ENCODE measurements at regions not wholly inside any gene's neighbourhood (a gene's known extent, or its start where the extent isn't known, plus 50 kb on each side); places are given as distances from the start of the nearest gene placed in this dataset.

DNA sequence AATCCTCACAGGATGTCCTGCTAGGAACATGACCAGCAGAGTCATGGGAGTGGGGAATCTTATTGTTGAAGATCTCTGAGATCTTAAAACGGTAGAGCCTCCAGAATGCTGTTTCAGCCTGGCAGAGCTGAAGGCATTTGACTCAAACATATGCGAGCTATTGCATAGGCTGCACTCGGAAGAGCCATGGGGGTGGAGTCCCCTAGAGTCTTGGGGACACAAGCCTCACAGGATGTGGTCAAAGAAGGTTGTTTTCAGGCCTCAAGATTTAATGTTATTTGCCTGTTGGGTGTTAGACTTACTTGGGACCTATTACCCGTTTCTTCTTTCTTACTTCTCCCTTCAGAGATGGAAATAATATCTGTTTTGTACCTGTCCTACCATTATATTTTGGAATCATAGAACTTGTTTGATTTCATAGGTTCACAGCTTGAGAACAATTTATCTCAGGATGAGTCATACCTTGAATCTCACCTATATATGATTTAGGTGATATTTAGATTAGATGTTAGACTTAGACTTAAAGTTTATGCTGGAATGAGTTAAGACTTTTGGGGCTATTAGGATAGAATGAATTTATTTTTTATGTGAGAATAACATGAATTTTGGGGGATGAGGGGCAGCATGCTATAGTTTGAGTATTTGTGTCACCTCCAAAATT lies 172.2 kb upstream of the ATP2B1 start:
- no peaks in the 10 kb centered on the region for H3K36me3 Mint-ChIP-seq (ENCODE audit: low read depth)
- H3K4me3 Mint-ChIP-seq: no peak overlapping the region
- TF ChIP-seq, protein P1, sequence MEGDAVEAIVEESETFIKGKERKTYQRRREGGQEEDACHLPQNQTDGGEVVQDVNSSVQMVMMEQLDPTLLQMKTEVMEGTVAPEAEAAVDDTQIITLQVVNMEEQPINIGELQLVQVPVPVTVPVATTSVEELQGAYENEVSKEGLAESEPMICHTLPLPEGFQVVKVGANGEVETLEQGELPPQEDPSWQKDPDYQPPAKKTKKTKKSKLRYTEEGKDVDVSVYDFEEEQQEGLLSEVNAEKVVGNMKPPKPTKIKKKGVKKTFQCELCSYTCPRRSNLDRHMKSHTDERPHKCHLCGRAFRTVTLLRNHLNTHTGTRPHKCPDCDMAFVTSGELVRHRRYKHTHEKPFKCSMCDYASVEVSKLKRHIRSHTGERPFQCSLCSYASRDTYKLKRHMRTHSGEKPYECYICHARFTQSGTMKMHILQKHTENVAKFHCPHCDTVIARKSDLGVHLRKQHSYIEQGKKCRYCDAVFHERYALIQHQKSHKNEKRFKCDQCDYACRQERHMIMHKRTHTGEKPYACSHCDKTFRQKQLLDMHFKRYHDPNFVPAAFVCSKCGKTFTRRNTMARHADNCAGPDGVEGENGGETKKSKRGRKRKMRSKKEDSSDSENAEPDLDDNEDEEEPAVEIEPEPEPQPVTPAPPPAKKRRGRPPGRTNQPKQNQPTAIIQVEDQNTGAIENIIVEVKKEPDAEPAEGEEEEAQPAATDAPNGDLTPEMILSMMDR (IDR thresholded peaks at IDR 0.05; ENCODE audit: unreplicated experiment in 3 of 3): no peak
- H3K4me1 Mint-ChIP-seq: peaks cover 54% of the 10 kb centered on the region
- H3K9me3 Mint-ChIP-seq: no peaks in the 10 kb centered on the region
- no peaks in the 10 kb centered on the region for H3K27me3 Mint-ChIP-seq (ENCODE audit: low read depth)
- no peak overlapping the region for H3K27ac Mint-ChIP-seq

DNA sequence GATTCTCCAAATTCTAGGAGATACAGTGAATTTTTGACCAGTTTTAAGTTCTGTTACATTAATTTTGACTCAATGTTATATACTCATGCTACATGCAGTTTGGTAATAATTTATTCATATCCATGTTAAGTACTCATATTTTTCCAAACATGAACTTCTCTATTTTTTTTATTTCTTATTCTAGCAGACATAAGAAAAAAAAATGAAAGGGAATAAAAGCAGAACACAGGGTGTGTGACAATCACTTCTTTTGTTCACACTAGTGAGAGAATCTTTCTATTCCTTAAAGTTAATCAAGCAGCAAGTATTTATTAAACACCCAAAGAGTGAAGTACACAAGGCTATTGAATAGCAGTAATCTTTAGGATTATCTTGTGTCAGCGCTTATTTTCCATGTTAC lies 171.1 kb upstream of the ATP2B1 start:
- TF ChIP-seq, protein P1 (IDR thresholded peaks at IDR 0.05; ENCODE audit: unreplicated experiment in 3 of 3): no peak
- no peak overlapping the region for H3K27ac Mint-ChIP-seq
- H3K4me1 Mint-ChIP-seq: peaks cover 49% of the 10 kb centered on the region
- H3K4me3 Mint-ChIP-seq: no peak overlapping the region
- no peaks in the 10 kb centered on the region for H3K36me3 Mint-ChIP-seq (ENCODE audit: low read depth)
- H3K9me3 Mint-ChIP-seq: no peaks in the 10 kb centered on the region
- H3K27me3 Mint-ChIP-seq (ENCODE audit: low read depth): no peaks in the 10 kb centered on the region

DNA sequence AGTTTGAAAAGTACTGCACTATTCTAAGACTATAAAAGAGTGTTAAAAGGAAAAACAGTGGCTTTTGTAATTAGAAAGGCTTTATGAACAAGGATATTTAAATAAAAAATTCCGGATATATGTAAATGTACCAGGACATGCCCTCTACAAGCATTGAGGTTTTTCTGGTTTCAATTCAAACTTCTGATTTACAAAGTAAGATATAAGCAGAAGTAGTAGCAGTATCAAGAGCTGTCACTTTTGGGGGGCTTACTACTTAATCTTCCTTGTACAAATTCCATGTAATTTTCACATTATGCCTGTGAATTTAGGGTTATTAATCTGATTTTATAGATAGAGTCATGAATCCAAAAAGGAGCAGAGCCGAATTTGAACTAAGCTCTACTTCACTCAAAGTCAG lies 170.3 kb upstream of the ATP2B1 start:
- TF ChIP-seq, protein P1 (IDR thresholded peaks at IDR 0.05; ENCODE audit: unreplicated experiment in 3 of 3): no peak
- H3K27me3 Mint-ChIP-seq (ENCODE audit: low read depth): no peaks in the 10 kb centered on the region
- H3K4me1 Mint-ChIP-seq: peaks cover 48% of the 10 kb centered on the region
- peak overlapping the region; percentile 45 to 76 (median 73) for H3K27ac Mint-ChIP-seq
- no peak overlapping the region for H3K4me3 Mint-ChIP-seq
- no peaks in the 10 kb centered on the region for H3K36me3 Mint-ChIP-seq (ENCODE audit: low read depth)
- H3K9me3 Mint-ChIP-seq: no peaks in the 10 kb centered on the region

DNA sequence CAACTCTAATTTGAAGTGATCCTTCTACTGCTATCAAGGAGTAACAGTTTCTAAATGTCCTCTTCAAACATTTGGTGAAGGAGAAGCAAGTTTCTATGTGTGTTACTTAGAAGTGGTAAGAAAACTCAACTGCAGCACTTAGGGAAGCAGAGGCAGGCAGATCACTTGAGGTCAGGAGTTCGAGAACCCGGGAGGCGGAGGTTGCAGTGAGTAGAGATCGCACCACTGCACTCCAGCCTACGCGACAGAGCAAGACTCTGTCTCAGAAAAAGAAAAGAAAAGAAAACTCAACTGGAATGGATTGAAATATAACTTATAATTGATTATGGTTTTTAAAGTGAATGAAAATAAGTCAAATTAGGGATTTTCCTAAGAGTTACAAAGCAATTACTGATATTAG lies 169.7 kb upstream of the ATP2B1 start:
- Mint-ChIP-seq H3K36me3 (ENCODE audit: low read depth) (no peaks in the 10 kb centered on the region), H3K27me3 (ENCODE audit: low read depth) (no peaks in the 10 kb centered on the region), H3K27ac (peak overlapping the region; percentile 62 to 76 (median 73)), H3K4me1 (peaks cover 47% of the 10 kb centered on the region), H3K9me3 (no peaks in the 10 kb centered on the region), H3K4me3 (no peak overlapping the region)
- TF ChIP-seq, protein P1 (IDR thresholded peaks at IDR 0.05; ENCODE audit: unreplicated experiment in 3 of 3): no peak

DNA sequence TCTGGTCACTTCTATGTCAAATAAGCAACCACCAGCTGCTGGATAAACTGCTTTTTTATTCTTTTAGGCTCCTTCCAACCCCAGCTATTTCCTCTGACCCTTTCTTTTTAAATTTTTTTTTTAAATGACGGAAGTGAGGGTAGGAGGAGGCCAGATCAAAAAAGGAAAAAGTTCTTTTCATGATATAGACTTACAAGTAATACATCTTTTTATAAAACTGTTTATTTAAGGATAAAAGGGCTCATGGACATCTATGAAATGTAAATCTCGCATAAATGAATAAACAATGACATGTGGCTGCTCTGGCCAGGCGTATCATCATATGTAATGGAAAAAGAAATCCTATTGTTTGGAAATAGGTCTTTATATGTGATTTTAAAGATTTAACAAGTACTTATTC lies 169.0 kb upstream of the ATP2B1 start:
- Mint-ChIP-seq H3K4me1 (peaks cover 46% of the 10 kb centered on the region), H3K4me3 (no peak overlapping the region), H3K27me3 (ENCODE audit: low read depth) (no peaks in the 10 kb centered on the region), H3K27ac (peak overlapping the region; percentile 37 to 73 (median 60)), H3K9me3 (no peaks in the 10 kb centered on the region), H3K36me3 (ENCODE audit: low read depth) (no peaks in the 10 kb centered on the region)
- TF ChIP-seq, protein P1 (IDR thresholded peaks at IDR 0.05; ENCODE audit: unreplicated experiment in 3 of 3): no peak

DNA sequence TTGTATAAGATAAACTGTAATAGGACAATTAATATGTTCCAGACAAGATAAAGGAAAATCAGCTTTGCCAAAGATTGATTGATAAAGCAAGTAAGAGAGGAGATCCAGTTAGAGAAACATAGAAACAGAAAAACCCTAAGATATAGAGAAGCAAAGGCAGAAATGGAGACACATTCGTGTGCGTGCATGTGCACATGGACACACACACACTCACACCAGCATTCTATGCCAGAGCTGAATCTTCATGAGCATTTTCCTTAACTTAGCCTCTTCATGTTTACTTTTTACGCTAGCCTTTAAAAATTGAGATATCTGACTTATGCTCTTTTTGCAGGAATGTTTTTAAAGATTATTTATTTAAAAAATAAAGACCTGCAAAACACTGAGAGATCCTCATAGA lies 168.5 kb upstream of the ATP2B1 start:
- no peaks in the 10 kb centered on the region for H3K36me3 Mint-ChIP-seq (ENCODE audit: low read depth)

More for the DNA sequence above, 168.5 kb upstream of the ATP2B1 start:
- TF ChIP-seq, protein P1 (IDR thresholded peaks at IDR 0.05; ENCODE audit: unreplicated experiment in 3 of 3): no peak
- Mint-ChIP-seq H3K4me1 (peaks cover 50% of the 10 kb centered on the region), H3K9me3 (no peaks in the 10 kb centered on the region), H3K27me3 (ENCODE audit: low read depth) (no peaks in the 10 kb centered on the region), H3K4me3 (no peak overlapping the region), H3K27ac (peak overlapping the region; percentile 45 to 80 (median 73))

Data from nephron (organoid).